H9 (cell line): ENCODE measurements at regions not wholly inside any gene's neighbourhood (a gene's known extent, or its start where the extent isn't known, plus 50 kb on each side); places are given as distances from the start of the nearest gene placed in this dataset.

ENCODE experiments used
- DNase-seq: peaks from one replicate; pipeline ENCODE4 v3.0.0-alpha.2; 2017
- H2AFZ ChIP-seq: one replicate; pipeline ENCODE4 v1.6.1; 2013; ENCODE audit warnings: mild to moderate bottlenecking, low read length, control low read depth, moderate library complexity
- H2AK5ac ChIP-seq: 2 replicates; pipeline ENCODE4 v1.6.1; 2013; ENCODE audit warnings: low read length, control low read depth, mixed read lengths; ENCODE audit not compliant: insufficient read length
- H2BK120ac ChIP-seq: one replicate; pipeline ENCODE4 v1.6.1; 2013; ENCODE audit warnings: low read depth, mild to moderate bottlenecking, low read length, control low read depth, inconsistent platforms; ENCODE audit not compliant: poor library complexity, severe bottlenecking
- H2BK12ac ChIP-seq: 2 replicates; pipeline ENCODE4 v1.6.1; 2013; ENCODE audit warnings: low read length, control low read depth, mixed read lengths, low read depth; ENCODE audit not compliant: insufficient read length
- H2BK15ac ChIP-seq: 2 replicates; pipeline ENCODE4 v1.6.1; 2013; ENCODE audit warnings: low read depth, low read length, control low read depth
- H2BK20ac ChIP-seq: one replicate; pipeline ENCODE4 v1.6.1; 2013; ENCODE audit warnings: low read depth, mild to moderate bottlenecking, low read length, control low read depth, inconsistent platforms; ENCODE audit not compliant: poor library complexity, severe bottlenecking
- H2BK5ac ChIP-seq: 2 replicates; pipeline ENCODE4 v1.6.1; 2013; ENCODE audit warnings: low read length, control low read depth, mixed read lengths; ENCODE audit not compliant: insufficient read length
- H3K14ac ChIP-seq: 2 replicates; pipeline ENCODE4 v1.6.1; 2013; ENCODE audit warnings: low read length, control low read depth; ENCODE audit not compliant: insufficient read depth
- H3K18ac ChIP-seq: 2 replicates; pipeline ENCODE4 v1.6.1; 2013; ENCODE audit warnings: low read depth, mild to moderate bottlenecking, mixed read lengths, low read length, control low read depth; ENCODE audit not compliant: insufficient read length
- H3K23ac ChIP-seq: 2 replicates; pipeline ENCODE4 v1.6.1; 2013; ENCODE audit warnings: low read length, control low read depth, mixed read lengths, low read depth; ENCODE audit not compliant: insufficient read length
- H3K23me2 ChIP-seq: 2 replicates; pipeline ENCODE4 v1.6.1; 2013; ENCODE audit warnings: low read depth, mild to moderate bottlenecking, mixed read lengths, low read length, control low read depth; ENCODE audit not compliant: insufficient read length, poor library complexity, severe bottlenecking
- H3K27ac ChIP-seq: 2 replicates; pipeline ENCODE4 v1.5.1; 2013; ENCODE audit warnings: low read length, control low read depth, mixed read lengths, low read depth; ENCODE audit not compliant: insufficient read length
- H3K27me3 ChIP-seq: 2 replicates; pipeline ENCODE4 v1.6.1; 2013; ENCODE audit warnings: low read length, control low read depth, inconsistent platforms; ENCODE audit not compliant: insufficient read depth
- H3K4ac ChIP-seq: 2 replicates; pipeline ENCODE4 v1.6.1; 2013; ENCODE audit warnings: low read depth, mild to moderate bottlenecking, control low read depth, inconsistent platforms, low read length, moderate library complexity
- H3K4me1 ChIP-seq: 2 replicates; pipeline ENCODE4 v1.6.1; 2013; ENCODE audit warnings: low read length, control low read depth, inconsistent platforms; ENCODE audit not compliant: insufficient read depth
- H3K4me2 ChIP-seq: 2 replicates; pipeline ENCODE4 v1.6.1; 2013; ENCODE audit warnings: low read length, control low read depth, mixed read lengths; ENCODE audit not compliant: insufficient read length, insufficient read depth
- H3K56ac ChIP-seq: 2 replicates; pipeline ENCODE4 v1.6.1; 2013; ENCODE audit warnings: low read depth, mild to moderate bottlenecking, mixed read lengths, low read length, control low read depth; ENCODE audit not compliant: insufficient read length
- H3K79me1 ChIP-seq: 2 replicates; pipeline ENCODE4 v1.6.1; 2013; ENCODE audit warnings: low read depth, mild to moderate bottlenecking, moderate library complexity, low read length, control low read depth, inconsistent platforms; ENCODE audit not compliant: insufficient read depth, poor library complexity, severe bottlenecking
- H3K79me2 ChIP-seq: 2 replicates; pipeline ENCODE4 v1.6.1; 2013; ENCODE audit warnings: low read length, control low read depth, inconsistent platforms; ENCODE audit not compliant: insufficient read depth
- H3K9ac ChIP-seq: 2 replicates; pipeline ENCODE4 v1.6.1; 2013; ENCODE audit warnings: low read length, control low read depth, mixed read lengths; ENCODE audit not compliant: insufficient read length; ENCODE audit errors: extremely low read depth
- H3K9me3 ChIP-seq: one replicate; pipeline ENCODE4 v1.6.1; 2013; ENCODE audit warnings: low read depth, low read length, inconsistent platforms; ENCODE audit not compliant: control insufficient read depth
- H3T11ph ChIP-seq: one replicate; pipeline ENCODE4 v1.6.1; 2013; ENCODE audit warnings: mild to moderate bottlenecking, low read length, control low read depth, inconsistent platforms
- H4K20me1 ChIP-seq: one replicate; pipeline ENCODE4 v1.6.1; 2013; ENCODE audit not compliant: control insufficient read depth, insufficient read length, insufficient read depth
- H4K5ac ChIP-seq: 2 replicates; pipeline ENCODE4 v1.6.1; 2013; ENCODE audit warnings: low read depth, mild to moderate bottlenecking, mixed read lengths, low read length, control low read depth; ENCODE audit not compliant: insufficient read length
- H4K8ac ChIP-seq: replicated peaks from 2 replicates; pipeline ENCODE4 v1.6.1; 2013; ENCODE audit warnings: low read length, control low read depth, mixed read lengths, low read depth; ENCODE audit not compliant: insufficient read length
- H4K91ac ChIP-seq: 2 replicates; pipeline ENCODE4 v1.6.1; 2013; ENCODE audit warnings: low read depth, mild to moderate bottlenecking, moderate library complexity, mixed read lengths, low read length, control low read depth; ENCODE audit not compliant: insufficient read length
- H3K27ac Mint-ChIP-seq, 3 experiments: 2 replicates in 2 of 3; 3 replicates in 1 of 3; pipeline ENCODE4 v1.8.0; 2020 to 2021; ENCODE audit warnings: mixed read lengths in 3 of 3, mild to moderate bottlenecking in 1 of 3, moderate library complexity in 1 of 3
- H3K27me3 Mint-ChIP-seq: 2 replicates; pipeline ENCODE4 v1.8.0; 2021; ENCODE audit warnings: low read depth, mild to moderate bottlenecking, moderate library complexity, mixed read lengths
- H3K36me3 Mint-ChIP-seq, 3 experiments: 2 replicates in 2 of 3; 3 replicates in 1 of 3; pipeline ENCODE4 v1.8.0; 2020 to 2021; ENCODE audit warnings: low read depth in 3 of 3, mixed read lengths in 3 of 3; ENCODE audit not compliant: insufficient read depth in 1 of 3
- H3K4me1 Mint-ChIP-seq, 2 experiments: 2 replicates each; pipeline ENCODE4 v1.8.0; 2020; ENCODE audit warnings: mixed read lengths in 2 of 2
- H3K4me3 Mint-ChIP-seq, 2 experiments: 2 replicates in 1 of 2; 3 replicates in 1 of 2; pipeline ENCODE4 v1.8.0; 2020 to 2021; ENCODE audit warnings: mild to moderate bottlenecking in 2 of 2, mixed read lengths in 2 of 2, moderate library complexity in 1 of 2
- H3K9me3 Mint-ChIP-seq, 2 experiments: 2 replicates in 1 of 2; 3 replicates in 1 of 2; pipeline ENCODE4 v1.8.0; 2020; ENCODE audit warnings: mild to moderate bottlenecking in 2 of 2, mixed read lengths in 2 of 2, moderate library complexity in 1 of 2
- TF ChIP-seq, protein P1 (sequence below): fragments of 200-600 bp; sonication (generic); conservative IDR thresholded peaks from 3 replicates; pipeline ENCODE4 v1.8.0; 2021; ENCODE audit warnings: antibody characterized with exemption, mild to moderate bottlenecking

DNA sequence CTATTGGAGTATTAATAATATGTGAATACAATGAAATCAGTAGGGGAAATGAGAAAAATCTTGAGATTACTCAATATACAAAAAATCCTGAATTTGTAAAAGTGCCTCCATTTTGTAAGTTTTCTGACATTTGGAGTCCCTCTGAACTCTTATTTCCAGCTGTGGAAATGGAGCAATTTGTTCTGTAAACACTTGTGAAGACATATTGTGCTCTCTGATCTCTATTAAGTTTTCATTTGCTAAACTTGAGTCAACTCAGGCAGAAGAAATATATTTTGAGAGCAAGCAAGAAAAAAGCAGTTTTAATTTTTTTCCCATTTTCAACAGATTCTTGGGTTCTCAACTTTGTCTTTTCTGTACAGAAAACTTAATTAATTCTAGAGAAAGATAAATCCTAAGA is 51.4 kb upstream of the PCDH18 start:
- H4K5ac ChIP-seq: no peak overlapping the region
- H3K9me3 ChIP-seq: no peaks in the 10 kb centered on the region

More for the DNA sequence above, 51.4 kb upstream of the PCDH18 start:
- Histone ChIP-seq H3K56ac (no peak overlapping the region), H3K27me3 (no peaks in the 10 kb centered on the region), H3K79me2 (no peaks in the 10 kb centered on the region), H3K9ac (no peak overlapping the region), H2BK5ac (no peak overlapping the region), H2BK15ac (no peak overlapping the region), H3K4me2 (no peak overlapping the region), H3T11ph (no peak overlapping the region), H4K91ac (no peak overlapping the region), H3K4ac (no peak overlapping the region), H3K23ac (no peak overlapping the region), H2BK20ac (no peak overlapping the region), H2AFZ (no peak overlapping the region), H4K20me1 (no peaks in the 10 kb centered on the region), H2AK5ac (no peak overlapping the region), H3K23me2 (no peaks in the 10 kb centered on the region), H4K8ac (no peak overlapping the region), H3K27ac (no peak overlapping the region), H3K4me1 (no peaks in the 10 kb centered on the region), H3K79me1 (no peaks in the 10 kb centered on the region), H3K18ac (no peak overlapping the region), H2BK12ac (no peak overlapping the region), H3K14ac (no peak overlapping the region), H2BK120ac (no peak overlapping the region)
- Mint-ChIP-seq H3K27me3 (no peaks in the 10 kb centered on the region), H3K4me1 (peaks cover 20 to 22% of the 10 kb centered on the region in 2 experiments), H3K36me3 (peaks cover 0 to 1% (median 0%) of the 10 kb centered on the region in 3 experiments; a peak in 1 of 7 replicates), H3K27ac (no peak overlapping the region), H3K9me3 (peaks cover 0 to 1% of the 10 kb centered on the region in 2 experiments; a peak in 2 of 5 replicates), H3K4me3 (no peak overlapping the region)
- TF ChIP-seq, protein P1, sequence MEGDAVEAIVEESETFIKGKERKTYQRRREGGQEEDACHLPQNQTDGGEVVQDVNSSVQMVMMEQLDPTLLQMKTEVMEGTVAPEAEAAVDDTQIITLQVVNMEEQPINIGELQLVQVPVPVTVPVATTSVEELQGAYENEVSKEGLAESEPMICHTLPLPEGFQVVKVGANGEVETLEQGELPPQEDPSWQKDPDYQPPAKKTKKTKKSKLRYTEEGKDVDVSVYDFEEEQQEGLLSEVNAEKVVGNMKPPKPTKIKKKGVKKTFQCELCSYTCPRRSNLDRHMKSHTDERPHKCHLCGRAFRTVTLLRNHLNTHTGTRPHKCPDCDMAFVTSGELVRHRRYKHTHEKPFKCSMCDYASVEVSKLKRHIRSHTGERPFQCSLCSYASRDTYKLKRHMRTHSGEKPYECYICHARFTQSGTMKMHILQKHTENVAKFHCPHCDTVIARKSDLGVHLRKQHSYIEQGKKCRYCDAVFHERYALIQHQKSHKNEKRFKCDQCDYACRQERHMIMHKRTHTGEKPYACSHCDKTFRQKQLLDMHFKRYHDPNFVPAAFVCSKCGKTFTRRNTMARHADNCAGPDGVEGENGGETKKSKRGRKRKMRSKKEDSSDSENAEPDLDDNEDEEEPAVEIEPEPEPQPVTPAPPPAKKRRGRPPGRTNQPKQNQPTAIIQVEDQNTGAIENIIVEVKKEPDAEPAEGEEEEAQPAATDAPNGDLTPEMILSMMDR: no peak
- DNase-seq: no peak
